Cardiac septum (tissue), 1 donor: ENCODE measurements at regions not wholly inside any gene's neighbourhood (a gene's known extent, or its start where the extent isn't known, plus 50 kb on each side); places are given as distances from the start of the nearest gene placed in this dataset.
"Not testable (repeated sequence)": the region's sequence is repeated elsewhere in the genome, so short reads cannot be mapped to it uniquely, and the experiment has no call there.

Experiments used
- DNase-seq: peaks from one replicate; pipeline ENCODE4 v3.0.0-alpha.2; 2020; ENCODE audit warnings: low spot score
- intact Hi-C: fragments of 100-400 bp; cut with DNase I; formaldehyde crosslinking; loops from one replicate; pipeline ENCODE4 v1.14.0; 2022
- donor health status: DM: no; HTN: no; CAD: no.

- intact Hi-C loops = no loop called here
- DNase-seq = no peak
Observed at GRCh38 chr7:119826547-119826946, 446.4 kb upstream of the KCND2 start.

DNA sequence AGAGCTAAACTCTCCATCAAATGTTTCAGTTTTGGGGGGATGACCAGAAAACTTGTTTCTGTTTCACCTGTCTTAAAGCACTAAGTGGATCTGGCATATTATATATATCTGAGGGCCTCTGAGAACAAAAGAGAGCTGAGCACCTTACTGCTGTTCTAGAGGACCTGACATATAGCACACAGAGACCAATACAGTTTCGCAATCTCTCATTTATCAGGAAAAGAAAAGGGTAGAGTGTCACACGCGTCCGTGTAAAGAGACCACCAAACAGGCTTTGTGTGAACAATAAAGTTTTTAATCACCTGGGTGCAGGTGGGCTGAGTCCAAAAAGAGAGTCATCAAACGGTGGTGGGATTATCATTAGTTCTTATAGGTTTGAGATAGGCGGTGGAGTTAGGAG lies 434.5 kb upstream of the KCND2 start:
- intact Hi-C loops = no loop called here
- DNase-seq = no peak

- no peak for DNase-seq
- intact Hi-C loops = no loop called here
Observed at GRCh38 chr7:119842337-119842736, 430.6 kb upstream of the KCND2 start.

- intact Hi-C loops = no loop called here
- no peak for DNase-seq
Observed at GRCh38 chr7:119842786-119843185, 430.2 kb upstream of the KCND2 start.

GRCh38 chr7:119861385-119861784 lies 411.6 kb upstream of the KCND2 start:
- intact Hi-C loops = no loop called here

GRCh38 chr7:119868387-119868786 lies 404.6 kb upstream of the KCND2 start:
- DNase-seq = no peak
- intact Hi-C loops = no loop called here

More at GRCh38 chr7:119861385-119861784, 411.6 kb upstream of the KCND2 start:
- DNase-seq = no peak

DNA sequence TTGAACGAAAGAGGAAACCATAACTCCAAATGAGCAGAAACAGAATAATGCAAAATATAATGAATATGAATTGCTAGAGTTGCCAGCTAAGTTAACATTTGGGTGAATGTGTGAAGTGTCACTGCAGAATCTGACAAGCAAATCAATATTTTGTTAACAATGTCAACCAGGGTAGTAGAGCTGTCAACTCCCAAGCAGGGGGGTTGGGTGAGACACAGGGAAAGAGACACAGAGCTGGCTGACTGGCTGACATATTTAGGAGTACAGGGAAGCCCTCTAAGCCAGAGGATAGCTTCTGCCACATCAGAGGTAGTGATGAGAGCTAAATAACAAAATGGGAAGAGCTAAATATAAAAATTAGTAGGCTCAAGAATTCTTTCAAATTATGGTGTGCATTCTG lies 393.1 kb upstream of the KCND2 start:
- intact Hi-C loops = no loop called here
- DNase-seq = no peak

- intact Hi-C loops = no loop called here
Observed at GRCh38 chr7:119886007-119886406, 387.0 kb upstream of the KCND2 start.

DNA sequence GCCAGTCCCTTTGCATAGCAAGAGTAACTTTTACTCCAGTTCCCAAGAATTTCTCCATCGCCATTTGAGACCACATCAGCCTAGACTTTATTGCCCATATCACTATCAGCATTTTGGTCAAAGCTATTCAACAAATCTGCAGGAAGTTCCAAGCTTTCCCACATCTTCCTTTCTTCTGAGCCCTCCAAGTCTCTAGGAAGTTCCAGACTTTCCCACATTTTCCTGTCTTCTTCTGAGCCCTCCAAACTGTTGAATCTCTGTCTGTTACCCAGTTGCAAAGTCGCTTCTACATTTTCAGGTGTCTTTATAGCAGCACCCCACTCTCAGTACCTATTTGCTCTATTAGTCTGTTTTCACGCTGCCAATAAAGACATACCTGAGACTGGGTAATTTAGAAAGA lies 386.4 kb upstream of the KCND2 start:
- intact Hi-C loops, DNase-seq: not testable (repeated sequence)

More at GRCh38 chr7:119886007-119886406, 387.0 kb upstream of the KCND2 start:
- DNase-seq = no peak

DNA sequence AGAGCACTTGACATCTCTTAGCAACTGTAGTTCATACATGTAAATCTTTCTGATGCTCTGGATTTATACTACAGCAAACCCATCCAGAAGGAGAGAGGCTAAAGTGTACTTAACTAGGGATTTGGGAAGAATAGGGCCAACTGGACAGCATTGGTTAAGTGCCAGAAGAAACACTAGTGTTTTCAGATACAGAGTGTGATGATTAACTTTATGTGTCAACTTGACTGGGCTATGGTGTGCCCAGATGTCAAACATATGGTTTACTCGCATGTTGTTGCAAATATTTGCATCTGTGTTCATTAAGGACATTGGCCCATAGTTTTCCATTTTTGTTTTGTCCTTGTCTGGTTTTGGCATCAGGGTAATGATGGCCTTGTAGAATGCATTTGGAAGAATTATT lies 384.7 kb upstream of the KCND2 start:
- intact Hi-C loops = no loop called here
- no peak for DNase-seq

- intact Hi-C loops = no loop called here
- DNase-seq = no peak
Observed at GRCh38 chr7:119890631-119891030, 382.3 kb upstream of the KCND2 start.

DNA sequence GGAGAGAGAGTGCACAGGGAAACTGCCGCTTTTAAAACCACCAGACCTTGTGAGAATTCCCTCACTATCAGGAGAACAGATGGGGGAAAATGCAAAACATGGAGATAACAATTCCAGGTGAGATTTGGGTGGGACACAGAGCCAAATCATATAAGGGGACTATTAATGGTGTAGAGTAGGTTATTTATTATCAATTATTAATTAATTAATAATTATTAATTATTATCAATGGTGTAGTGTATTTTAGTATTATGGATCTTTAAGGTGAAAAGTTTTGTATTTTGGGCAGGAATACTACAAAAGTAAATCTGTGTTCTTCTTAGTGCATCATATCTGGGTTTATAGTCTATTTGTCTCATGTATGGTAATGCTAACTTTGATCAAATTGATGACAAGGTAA lies 377.7 kb upstream of the KCND2 start:
- intact Hi-C loops = no loop called here
- DNase-seq = no peak

GRCh38 chr7:119896386-119896785 lies 376.6 kb upstream of the KCND2 start:
- intact Hi-C loops = no loop called here
- DNase-seq = no peak

DNA sequence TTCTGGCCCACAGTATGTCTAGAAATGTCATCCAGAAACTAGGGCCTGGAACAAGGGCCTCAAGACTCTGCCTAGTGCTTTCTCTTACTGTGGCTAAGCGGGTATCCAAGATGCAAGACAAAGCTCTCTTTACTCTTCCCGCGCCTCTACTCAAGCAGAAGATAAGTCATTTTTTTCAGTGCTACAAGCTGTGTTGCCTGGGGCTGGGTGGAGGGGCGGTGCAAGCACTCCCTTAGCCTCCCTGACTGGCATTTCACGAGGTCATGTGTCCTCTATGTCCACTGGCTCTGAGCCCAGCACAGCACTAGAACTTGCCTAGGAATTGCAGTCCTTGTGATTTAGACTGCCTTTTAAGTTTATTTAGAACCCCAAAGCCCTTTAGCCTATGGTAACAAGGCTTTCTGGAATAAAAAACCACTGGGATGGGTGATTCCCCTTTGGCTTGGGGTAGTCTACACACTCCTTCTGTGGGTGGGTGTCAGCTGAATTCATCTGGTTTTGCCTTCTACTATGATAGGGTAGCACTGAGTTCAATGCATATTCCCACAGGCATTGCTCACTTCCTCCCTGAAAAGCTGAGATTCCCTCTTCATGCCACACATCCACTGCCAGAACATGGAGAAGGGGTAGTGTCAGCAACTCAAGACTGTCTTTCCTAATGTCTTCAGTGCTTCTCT lies 371.8 kb upstream of the KCND2 start:
- DNase-seq = peak; percentile 57
- intact Hi-C loops = no loop called here

GRCh38 chr7:119903085-119903484 lies 369.9 kb upstream of the KCND2 start:
- intact Hi-C loops = no loop called here
- no peak for DNase-seq

DNA sequence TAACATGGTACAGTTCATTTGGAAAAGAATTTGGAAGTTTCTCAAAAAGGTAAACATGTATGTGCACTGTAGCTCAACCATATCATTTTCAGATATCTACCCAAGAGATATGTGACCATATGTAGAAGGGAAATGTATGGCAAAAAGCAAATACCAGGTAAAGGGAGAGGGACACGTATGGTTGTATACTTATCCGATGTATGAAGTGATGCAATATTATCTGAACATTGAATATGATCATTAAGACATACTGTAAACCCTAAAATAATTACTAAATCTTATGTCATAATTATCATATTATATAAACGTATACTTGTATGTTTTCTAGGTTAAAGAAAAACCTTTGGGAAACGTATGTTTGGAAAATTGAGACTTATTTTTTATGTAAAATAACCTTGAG lies 367.5 kb upstream of the KCND2 start:
- intact Hi-C loops = no loop called here
- no peak for DNase-seq

- intact Hi-C loops = no loop called here
- no peak for DNase-seq
Observed at GRCh38 chr7:119908948-119909347, 364.0 kb upstream of the KCND2 start.

- intact Hi-C loops = not testable (repeated sequence)
Observed at GRCh38 chr7:119914119-119914518, 358.9 kb upstream of the KCND2 start.

GRCh38 chr7:119916501-119916900 lies 356.5 kb upstream of the KCND2 start:
- intact Hi-C loops = no loop called here
- DNase-seq = no peak

More at GRCh38 chr7:119914119-119914518, 358.9 kb upstream of the KCND2 start:
- not testable (repeated sequence) for DNase-seq

- intact Hi-C loops = no loop called here
- DNase-seq = no peak
Observed at GRCh38 chr7:119918185-119918584, 354.8 kb upstream of the KCND2 start.

DNA sequence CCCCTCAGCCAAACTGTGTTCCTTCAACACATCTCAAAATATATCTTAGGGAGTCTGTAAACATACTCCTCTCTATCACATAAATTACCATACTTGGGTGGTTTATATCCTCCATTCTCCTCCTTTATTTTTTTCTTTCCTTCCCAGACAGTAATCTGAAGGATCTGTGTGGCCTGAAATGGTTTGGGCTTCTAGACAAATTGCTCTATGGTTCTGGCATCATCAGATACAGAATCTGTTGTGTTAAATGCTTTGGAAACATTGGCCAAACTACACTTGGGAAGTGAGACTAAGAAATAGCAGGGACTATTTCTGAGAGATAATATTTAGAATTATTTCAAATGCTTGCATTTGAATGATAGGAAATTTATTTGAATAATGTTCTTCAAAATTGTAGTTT lies 353.0 kb upstream of the KCND2 start:
- DNase-seq = no peak

More for the DNA sequence above, 353.0 kb upstream of the KCND2 start:
- intact Hi-C loops = no loop called here
